ENCODE measurements at regions not wholly inside any gene's neighbourhood (a gene's known extent, or its start where the extent isn't known, plus 50 kb on each side); places are given as distances from the start of the nearest gene placed in this dataset.
"Not testable (repeated sequence)": the region's sequence is repeated elsewhere in the genome, so short reads cannot be mapped to it uniquely, and the experiment has no call there.

DNA sequence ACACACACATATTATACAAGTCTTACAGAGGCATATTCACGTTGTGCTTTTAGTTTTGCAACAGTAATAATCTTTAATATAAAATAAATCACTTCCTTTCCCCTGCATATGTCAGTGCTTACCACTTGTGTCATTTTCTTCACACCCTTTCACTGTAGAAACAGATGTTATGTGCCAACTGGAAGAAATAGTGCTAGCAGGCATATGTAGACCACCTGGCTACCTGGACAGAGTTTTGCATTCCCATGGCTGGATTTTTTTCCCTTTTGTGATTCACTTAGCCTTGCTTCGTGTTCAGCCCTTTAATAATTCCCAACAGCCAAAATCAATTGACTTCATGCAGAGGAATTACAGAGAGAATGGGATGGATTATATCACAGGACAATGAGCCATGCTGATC lies 399.1 kb upstream of the SPRY2 start:
- DNase-seq, result no peak

DNA sequence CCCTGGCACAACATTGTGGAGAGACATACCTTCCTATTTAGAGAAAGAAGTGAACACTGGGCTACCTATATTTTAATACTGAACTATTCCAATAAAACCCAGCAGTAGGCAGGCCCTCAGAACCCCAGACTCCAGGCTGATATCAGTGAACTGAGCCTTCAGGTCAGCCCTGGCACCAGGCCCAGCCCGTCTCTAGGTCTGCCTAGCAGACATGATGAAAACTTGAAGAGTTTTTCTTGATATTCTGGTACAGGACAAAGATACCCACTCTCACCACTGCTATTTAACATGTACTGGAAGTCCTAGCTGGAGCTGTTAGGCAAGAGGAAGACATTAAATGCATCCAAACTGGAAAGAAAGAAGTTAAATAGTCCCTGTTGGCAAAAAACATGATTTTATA lies 396.6 kb upstream of the SPRY2 start:
- DNase-seq, result no peak

DNA sequence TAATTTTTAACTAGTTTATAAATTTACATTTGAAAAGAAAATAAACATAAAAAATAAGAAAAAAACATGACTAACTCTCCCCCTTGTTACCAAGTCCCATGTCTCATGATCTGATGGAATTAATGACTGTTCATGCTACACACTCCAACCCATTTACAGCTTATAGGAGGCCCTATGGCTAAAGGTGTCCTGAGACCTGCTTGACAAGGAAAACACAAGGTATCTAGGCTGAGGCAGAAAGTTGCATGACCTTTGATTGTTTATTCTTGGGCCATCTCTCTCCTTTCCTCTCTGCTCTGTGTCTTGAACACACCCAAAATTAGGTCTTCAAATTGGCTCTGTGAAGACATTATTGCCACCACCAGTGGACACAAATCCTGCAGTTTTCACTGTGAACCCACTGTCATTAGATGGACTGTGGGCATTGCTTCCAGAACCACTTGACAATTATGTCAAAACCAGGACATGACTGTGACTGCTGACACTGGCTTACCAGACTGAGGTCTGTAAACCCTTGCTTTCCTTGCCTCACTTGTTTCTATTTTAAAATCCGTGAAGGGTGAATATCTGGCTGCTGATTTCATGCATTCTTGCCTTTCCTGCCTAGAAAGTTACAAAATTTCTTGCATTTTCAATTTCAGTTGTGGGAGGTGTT lies 386.5 kb upstream of the SPRY2 start:
- no peak for DNase-seq

- no peak for DNase-seq
Observed at GRCh38 chr13:80726868-80727267, 385.9 kb upstream of the SPRY2 start.

DNA sequence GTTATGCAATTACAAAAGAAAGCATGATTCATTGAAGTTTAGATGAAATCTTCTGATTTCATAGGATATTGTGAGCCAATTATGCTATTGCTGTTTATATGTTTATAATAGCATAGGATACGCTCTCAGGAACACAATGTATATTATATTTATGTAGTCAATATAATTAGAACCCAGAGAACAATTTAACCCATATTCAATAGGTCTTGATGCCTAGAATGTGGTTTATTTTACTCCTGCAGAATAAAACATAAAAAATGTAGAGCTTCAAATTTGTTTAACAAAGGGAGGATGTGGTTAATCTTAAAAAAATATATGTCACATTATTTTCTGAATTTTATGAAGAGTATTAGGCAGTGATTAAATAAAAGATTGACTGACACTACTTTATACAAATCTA lies 380.8 kb upstream of the SPRY2 start:
- no peak for DNase-seq

DNA sequence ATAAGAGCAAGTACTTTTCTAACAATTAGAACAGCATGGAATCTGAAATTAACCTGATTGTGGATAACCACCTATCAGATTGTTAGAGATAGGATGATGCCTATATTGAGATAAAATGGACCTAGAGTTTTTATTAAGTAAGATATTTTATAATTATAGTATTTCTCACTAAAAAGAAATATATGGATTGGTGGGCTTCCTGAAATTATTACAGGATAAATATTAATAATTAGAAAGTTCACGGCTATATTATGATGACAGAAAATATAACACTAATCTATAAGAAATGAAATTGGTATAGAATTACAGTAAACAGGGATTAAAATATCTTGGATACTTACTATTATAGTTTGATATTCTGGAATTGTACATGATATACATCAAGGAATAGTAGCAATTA lies 378.0 kb upstream of the SPRY2 start:
- DNase-seq, result no peak

GRCh38 chr13:80717776-80718175 lies 376.9 kb upstream of the SPRY2 start:
- no peak for DNase-seq

DNA sequence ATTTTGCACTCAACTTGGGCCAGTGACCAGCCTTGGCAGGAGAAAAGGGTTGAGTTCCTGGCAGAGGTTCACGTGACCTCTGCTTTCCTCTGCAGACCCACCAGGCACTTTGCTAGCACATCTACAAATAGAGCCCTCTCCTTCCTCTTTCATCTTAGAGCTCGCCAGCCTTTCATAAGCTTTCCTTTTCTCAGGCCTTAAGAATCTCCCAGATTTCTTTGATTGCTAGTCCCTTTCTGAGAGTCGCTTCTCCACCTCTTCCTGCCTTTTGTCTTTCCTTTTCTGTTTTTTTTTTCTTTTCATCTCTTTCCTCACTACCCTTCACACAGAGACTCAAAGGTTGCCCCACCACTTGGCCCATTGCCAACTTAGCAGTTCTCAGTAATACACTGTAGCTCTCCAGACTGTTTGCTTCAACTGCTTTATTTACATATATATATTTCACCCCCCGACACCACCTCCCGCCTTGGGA lies 375.7 kb upstream of the SPRY2 start:
- DNase-seq, result no peak

- DNase-seq, result no peak
Observed at GRCh38 chr13:80712026-80712425, 371.1 kb upstream of the SPRY2 start.

GRCh38 chr13:80708791-80709190 lies 367.9 kb upstream of the SPRY2 start:
- DNase-seq, result no peak

- no peak for DNase-seq
Observed at GRCh38 chr13:80707000-80707983, 366.4 kb upstream of the SPRY2 start.

DNA sequence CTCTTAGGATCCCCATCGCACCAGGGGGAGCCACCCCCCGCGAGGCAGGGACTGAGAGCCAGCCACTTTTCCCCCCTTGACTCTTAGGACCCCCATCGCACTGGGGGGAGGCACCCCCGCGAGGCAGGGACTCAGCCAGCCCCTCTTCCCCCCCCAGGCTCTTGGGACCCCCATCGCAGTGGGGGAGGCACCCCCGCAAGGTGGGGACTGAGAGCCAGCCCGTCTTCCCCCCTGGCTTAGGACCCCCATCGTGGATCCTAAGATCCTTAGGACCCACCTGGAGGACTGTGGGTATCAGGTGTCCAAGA lies 365.2 kb upstream of the SPRY2 start:
- no peak for DNase-seq

DNA sequence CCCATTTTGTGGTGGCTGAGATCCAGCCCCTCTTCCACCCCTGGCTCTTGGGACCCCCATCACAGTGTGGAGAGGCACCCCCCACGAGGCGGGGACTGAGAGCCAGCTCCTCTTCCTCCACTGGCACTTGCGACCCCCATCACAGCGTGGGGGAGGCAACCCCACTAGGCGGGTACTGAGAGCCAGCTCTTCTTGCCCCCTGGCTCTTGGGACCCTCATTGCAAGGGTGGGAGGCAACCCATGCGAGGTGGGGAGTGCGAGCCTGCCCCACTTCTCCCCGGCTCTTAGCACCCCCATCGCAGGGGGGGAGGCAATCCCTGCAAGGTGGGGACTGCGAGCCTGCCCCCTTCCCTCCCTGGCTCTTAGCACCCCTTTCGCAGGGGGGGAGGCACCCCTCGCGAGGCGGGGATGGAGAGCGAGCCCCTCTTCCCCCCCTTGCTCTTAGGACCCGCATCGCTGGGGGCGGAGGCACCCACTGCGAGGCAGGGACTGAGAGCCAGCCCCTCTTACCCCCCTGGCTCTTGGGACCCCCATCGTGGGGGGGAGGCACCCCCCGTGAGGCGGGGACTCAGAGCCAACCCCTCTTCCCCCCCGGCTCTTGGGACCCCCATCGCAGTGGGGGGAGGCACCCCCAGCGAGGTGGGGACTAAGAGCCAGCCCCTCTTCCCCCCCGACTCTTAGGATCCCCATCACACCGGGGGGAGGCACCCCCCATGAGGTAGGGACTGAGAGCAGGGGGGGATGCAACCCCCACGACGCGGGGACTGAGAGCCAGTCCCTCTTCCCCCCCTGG lies 364.6 kb upstream of the SPRY2 start:
- DNase-seq, result no peak

GRCh38 chr13:80704369-80704768 lies 363.4 kb upstream of the SPRY2 start:
- DNase-seq, result no peak

DNA sequence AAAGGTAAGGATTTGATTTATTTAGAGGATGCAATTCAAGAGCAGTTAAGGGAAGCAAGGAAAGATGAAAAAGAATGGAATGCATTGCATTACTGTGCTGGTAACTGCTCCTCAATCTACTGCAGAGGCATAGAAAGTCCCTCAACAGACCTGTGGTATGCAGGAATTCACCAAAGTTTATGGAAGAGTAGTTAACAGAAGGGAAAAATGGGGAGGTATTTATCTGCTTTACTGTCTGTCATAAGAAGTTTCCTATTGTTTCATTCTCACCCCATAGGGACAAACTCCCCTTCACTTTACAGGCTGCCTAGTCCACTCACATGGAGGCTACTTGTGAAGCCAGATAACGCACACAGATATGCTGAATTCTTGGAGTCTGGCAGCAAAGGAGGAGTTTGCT lies 354.9 kb upstream of the SPRY2 start:
- DNase-seq, result no peak

DNA sequence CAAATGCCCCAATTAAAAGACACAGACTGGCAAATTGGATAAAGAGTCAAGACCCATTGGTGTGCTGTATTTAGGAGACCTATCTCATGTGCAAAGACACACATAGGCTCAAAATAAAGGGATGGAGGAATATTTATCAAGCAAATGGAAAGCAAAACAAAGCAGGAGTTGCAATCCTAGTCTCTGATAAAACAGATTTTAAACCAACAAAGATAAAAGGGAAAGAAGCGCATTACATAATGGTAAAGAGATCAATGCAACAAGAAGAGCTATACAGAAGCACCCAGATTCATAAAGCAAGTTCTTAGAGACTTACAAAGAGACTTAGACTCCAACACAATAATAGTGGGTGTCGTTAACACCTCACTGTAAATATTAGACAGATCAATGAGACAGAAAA lies 350.9 kb upstream of the SPRY2 start:
- not testable (repeated sequence) for DNase-seq

DNA sequence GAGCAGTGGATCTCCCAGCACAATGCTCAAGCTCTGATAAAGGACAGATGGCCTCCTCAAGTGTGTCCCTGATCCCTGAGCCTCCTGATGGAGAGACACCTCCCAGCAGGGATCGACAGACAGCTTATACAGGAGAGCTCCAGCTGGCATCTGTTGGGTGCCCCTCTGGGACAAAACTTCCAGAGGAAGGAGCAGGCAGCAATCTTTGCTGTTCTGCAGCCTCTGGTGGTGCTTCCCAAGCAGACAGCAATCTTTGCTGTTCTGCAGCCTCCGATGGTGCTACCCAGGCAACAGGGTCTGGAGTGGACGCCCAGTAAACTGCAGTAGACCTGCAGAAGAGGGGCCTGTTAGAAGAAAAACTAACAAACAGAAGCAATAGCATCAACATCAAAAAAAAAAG lies 349.3 kb upstream of the SPRY2 start:
- no peak for DNase-seq

GRCh38 chr13:80688593-80688992 lies 347.7 kb upstream of the SPRY2 start:
- no peak for DNase-seq

- DNase-seq, result no peak
Observed at GRCh38 chr13:80685942-80686341, 345.0 kb upstream of the SPRY2 start.

GRCh38 chr13:80684217-80684991 lies 343.5 kb upstream of the SPRY2 start:
- no peak for DNase-seq

GRCh38 chr13:80680786-80681366 lies 339.9 kb upstream of the SPRY2 start:
- no peak for DNase-seq

GRCh38 chr13:80679423-80679822 lies 338.5 kb upstream of the SPRY2 start:
- DNase-seq, result no peak
